Stimulated activated CD4-positive, alpha-beta T cell treated with anti-CD3 and anti-CD28 coated beads, Interleukin-12 subunit alpha, Interleukin-12 subunit beta, amount 100 ng/mL, for 4 hours (primary cell): ENCODE measurements at regions not wholly inside any gene's neighbourhood (a gene's known extent, or its start where the extent isn't known, plus 50 kb on each side); places are given as distances from the start of the nearest gene placed in this dataset.

Experiments
- DNase-seq: peaks from one replicate; pipeline ENCODE4 v3.0.0-alpha.2; 2020

DNA sequence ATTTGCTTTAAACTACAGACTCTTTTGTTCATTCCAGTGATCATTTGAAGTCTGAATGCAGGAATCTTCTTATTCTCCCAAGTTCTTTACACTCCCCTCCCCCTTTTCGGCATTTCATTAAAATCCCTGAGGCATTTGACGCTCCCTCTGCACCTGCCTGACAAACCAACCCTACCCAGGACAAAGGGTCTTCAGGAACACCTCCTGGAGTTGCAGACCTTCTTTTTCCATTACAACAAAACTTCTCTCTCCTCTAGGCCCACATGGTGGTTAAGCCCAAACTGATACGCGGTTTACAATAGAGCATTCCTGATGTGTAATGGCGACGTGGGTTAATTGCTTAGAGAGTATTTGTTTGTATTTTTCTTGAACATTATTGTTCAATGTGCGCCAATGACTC is 367.4 kb downstream of the FBXO15 start:
- DNase-seq = no peak

DNA sequence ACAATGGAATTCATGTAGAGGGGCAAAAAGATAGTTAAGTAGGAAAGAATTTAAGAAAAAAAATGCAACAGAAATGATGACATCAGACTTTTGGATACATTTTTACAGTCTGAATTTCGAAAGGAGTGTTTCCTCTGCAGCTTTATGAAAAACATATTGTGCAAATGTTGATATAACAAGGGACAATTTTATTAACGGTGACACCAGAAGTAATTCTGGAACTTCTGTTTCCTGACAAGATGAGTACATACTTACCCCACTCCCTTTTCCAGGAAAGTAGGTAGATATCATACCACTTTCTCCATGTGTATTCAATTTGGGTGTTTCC is 369.6 kb downstream of the FBXO15 start:
- DNase-seq = no peak

DNA sequence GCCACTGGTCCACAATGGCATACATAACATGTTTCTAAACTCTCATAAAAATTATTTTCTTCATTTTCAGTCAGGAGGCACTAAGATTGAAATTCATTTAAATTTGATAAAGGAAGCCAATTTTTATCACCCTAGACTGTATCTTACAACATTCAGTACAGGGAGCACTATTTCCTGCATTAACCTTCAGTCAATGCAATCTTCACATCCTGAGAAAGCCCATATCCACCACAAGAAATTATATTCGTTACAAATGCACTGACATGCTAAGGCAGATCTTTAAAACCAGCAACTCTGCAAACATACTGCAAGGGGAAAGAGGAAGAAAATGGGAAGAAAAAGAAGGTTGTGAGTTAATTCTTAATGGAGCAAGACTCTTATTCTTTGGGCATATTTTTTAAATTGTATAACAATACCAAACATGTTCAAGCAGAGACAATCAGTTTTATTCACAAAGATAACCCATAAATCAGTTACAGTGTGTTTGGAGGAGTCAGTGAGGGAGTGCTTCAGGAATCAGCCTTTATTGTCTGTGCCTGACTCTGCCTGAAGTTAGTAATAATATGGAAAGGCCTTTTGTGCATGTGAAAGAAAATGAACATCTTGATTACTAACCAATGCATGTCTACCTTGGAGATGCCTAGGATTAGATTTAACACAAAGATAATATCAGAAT is 370.1 kb downstream of the FBXO15 start:
- no peak for DNase-seq

- DNase-seq = no peak
These were observed 372.7 kb downstream of the FBXO15 start for GRCh38 chr18:73774811-73775509.

GRCh38 chr18:73768043-73768442 is 379.6 kb downstream of the FBXO15 start:
- DNase-seq = no peak

GRCh38 chr18:73766910-73767515 is 380.6 kb downstream of the FBXO15 start:
- DNase-seq = no peak

DNA sequence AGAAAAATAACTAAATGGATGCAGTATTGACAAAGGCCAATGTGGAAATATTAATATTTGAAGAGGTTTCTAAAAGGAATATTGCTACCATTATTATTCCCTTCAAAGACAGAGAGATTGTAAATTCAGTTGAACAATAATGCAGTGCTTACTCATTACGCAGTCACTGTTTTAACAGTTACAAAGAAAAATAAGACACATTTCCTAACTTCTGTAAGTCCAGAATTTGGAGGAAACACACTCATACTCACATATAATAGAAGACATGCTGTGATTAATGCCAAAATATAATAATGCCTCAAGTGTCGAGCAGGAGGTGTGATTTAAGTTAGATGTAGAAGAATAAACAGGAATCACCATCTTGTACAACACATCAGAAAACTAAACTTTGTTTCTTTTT is 389.2 kb downstream of the FBXO15 start:
- DNase-seq = no peak

GRCh38 chr18:73756256-73757091 is 391.2 kb downstream of the FBXO15 start:
- no peak for DNase-seq

DNA sequence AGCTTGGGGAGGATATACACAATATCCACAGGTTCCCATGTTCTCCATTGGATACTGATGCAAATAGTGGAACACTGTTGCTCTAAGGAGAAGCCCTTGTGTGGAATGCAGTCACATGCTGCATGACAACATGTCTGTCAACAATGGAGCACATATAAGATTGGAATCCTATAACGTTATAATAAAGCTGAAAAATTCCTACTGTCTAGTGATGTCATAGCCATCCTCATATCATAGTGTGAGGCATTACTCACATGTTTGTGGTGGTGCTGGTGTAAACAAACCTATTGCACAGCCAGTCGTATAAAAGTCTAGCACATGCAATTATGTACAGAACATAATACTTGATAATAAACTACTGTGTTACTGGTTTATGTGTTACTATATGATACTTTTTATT is 394.7 kb downstream of the FBXO15 start:
- DNase-seq = no peak

GRCh38 chr18:73752546-73752945 is 395.1 kb downstream of the FBXO15 start:
- DNase-seq = no peak

GRCh38 chr18:73750052-73750451 is 397.6 kb downstream of the FBXO15 start:
- no peak for DNase-seq

GRCh38 chr18:73749304-73749703 is 398.3 kb downstream of the FBXO15 start:
- DNase-seq = no peak

DNA sequence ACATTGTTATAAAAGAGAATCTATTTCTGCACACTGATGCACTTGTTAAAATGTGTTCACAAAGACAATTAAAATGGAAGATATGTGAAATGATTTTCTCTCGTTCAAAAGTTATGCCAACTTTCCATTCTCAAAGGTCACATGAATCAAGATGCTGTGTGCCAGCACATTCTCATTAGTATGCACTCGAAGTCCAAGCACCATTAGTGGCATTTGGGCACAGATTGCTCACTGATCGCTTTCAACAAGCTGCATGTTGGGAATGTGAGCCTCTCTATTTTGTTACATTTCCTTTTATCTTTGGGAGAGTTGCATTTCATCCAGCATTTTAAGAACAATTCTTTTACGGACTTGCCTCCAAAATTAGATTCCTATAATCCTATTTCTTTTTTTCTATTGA is 398.9 kb downstream of the FBXO15 start:
- DNase-seq = no peak

- DNase-seq = no peak
These were observed 401.5 kb downstream of the FBXO15 start for GRCh38 chr18:73746101-73746500.

DNA sequence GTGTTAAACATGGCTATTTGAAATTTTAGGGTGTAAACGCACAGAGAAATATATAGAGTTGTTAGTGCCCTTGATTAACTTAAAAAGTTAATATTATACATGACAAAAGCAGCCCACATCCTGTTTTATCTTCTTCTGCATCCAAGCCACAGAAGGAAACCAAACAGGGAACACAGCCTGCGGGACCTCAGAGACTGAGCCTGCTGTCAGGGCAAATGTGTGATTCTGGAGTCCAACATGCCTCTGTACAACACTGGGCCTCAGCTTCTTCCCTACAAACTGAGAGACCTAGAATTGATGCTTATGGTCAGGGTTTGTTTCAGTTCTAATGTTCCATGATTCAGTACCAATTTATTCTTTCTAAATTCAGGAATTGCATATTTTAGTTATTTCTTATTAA is 404.7 kb downstream of the FBXO15 start:
- no peak for DNase-seq

DNA sequence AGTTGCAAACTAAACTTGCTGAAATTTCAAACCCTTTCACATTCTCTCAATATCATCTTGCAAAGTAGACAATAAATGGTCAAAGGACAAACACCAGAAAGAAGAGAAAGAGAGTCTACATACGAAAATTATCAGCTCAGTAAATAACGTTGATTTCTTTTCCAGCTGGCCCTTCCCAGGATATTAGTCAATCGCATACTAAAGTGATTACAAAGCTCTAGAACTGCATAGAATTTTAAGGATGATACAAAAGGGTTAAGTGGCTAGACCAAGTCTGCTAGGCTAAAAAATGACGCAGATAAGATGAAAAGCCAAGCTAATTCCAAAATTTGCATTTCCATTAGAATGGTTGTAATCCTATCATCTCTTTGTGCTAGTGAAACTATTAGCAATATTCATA is 405.7 kb downstream of the FBXO15 start:
- no peak for DNase-seq

DNA sequence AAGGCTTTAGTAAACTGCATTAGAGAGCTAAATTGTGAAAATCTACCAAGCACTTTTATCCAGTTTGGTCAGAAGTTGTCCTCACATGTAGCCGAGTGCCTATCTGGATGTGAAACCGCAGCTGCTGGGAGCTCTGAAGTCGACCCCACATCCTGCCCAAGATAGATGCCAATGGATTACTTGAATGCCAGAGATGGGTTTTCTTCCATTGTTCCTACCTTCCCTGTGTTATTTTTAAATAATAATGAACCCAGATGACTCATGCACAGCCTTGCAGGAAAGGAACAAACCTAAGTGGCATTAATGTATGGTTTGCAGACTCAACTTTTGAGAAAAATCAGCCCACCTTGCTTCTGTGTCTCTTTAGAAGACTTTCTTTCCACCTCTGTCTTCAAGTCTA is 408.5 kb downstream of the FBXO15 start:
- no peak for DNase-seq

GRCh38 chr18:73737990-73738389 is 409.6 kb downstream of the FBXO15 start:
- DNase-seq = no peak

- DNase-seq = no peak
These were observed 411.8 kb downstream of the FBXO15 start for GRCh38 chr18:73735836-73736235.

GRCh38 chr18:73733806-73734314 is 413.8 kb downstream of the FBXO15 start:
- no peak for DNase-seq

DNA sequence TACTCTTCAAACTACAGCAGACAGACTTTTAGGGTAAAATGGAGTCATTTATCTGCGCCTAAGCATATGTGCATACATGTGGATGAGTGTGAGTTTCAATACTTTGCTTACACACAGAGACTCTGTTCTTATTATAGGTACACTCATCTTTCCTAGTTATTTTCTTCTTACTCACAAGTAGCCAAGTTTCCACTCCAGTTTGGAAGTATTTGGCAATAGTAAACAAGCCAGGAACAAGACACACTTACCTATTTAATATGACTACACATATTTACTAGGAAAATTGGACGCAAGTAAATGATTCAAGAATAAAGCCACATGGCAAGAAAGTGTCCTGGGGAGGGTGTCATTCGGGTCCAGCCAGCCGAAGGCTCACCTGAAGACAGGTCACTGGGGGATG is 414.3 kb downstream of the FBXO15 start:
- DNase-seq = no peak

GRCh38 chr18:73728657-73729056 is 419.0 kb downstream of the FBXO15 start:
- no peak for DNase-seq

GRCh38 chr18:73724958-73725357 is 422.7 kb downstream of the FBXO15 start:
- DNase-seq = no peak
